ENCODE measurements at regions not wholly inside any gene's neighbourhood (a gene's known extent, or its start where the extent isn't known, plus 50 kb on each side); places are given as distances from the start of the nearest gene placed in this dataset.

DNA sequence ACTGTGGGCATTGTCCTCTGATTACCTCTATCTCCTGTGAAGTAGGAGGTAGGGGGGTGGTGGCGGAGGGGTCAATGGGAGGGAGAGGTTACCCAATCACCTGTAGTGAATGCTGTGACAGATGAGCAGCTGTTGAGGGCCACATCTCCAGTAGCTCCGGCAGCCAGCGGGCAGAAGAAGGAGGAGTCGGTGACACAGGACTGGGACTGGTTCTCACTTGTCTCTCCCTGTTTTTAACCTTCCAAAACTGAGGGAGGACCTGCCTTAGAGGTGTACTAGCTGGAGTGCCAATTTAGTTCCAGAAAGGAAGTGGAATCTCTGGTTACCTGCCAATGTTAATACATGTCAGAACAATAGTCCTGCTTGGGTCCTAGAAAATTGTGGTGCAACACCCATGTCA is 56.2 kb upstream of the ENAH start:
- TF ChIP-seq, protein P1, sequence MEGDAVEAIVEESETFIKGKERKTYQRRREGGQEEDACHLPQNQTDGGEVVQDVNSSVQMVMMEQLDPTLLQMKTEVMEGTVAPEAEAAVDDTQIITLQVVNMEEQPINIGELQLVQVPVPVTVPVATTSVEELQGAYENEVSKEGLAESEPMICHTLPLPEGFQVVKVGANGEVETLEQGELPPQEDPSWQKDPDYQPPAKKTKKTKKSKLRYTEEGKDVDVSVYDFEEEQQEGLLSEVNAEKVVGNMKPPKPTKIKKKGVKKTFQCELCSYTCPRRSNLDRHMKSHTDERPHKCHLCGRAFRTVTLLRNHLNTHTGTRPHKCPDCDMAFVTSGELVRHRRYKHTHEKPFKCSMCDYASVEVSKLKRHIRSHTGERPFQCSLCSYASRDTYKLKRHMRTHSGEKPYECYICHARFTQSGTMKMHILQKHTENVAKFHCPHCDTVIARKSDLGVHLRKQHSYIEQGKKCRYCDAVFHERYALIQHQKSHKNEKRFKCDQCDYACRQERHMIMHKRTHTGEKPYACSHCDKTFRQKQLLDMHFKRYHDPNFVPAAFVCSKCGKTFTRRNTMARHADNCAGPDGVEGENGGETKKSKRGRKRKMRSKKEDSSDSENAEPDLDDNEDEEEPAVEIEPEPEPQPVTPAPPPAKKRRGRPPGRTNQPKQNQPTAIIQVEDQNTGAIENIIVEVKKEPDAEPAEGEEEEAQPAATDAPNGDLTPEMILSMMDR (IDR thresholded peaks at IDR 0.05) = no peak
- TF ChIP-seq POLR2A (IDR thresholded peaks at IDR 0.05) = no peak
